HepG2 (cell line): ENCODE measurements at regions not wholly inside any gene's neighbourhood (a gene's known extent, or its start where the extent isn't known, plus 50 kb on each side); places are given as distances from the start of the nearest gene placed in this dataset.

Source experiments
- ADNP ChIP-seq: sonication (generic); formaldehyde crosslinking; IDR thresholded peaks from 2 replicates; pipeline ENCODE4 v1.4.0; 2020; ENCODE audit warnings: missing genetic modification reagents
- FOXP1 ChIP-seq, 2 experiments: fragments of 450-650 bp in 1 of 2; IDR thresholded peaks; 2 replicates each; pipeline ENCODE4 v1.6.1; 2017 to 2018; ENCODE audit warnings: antibody characterized with exemption in 1 of 2
- HOMEZ ChIP-seq: IDR thresholded peaks from 2 replicates; pipeline ENCODE4 v1.6.1; 2016; ENCODE audit warnings: low read depth
- NKX3-1 ChIP-seq: sonication (generic); formaldehyde crosslinking; IDR thresholded peaks from 2 replicates; pipeline ENCODE4 v1.5.0; 2020; ENCODE audit warnings: missing genetic modification reagents
- PLSCR1 ChIP-seq: sonication (generic); formaldehyde crosslinking; IDR thresholded peaks from 2 replicates; pipeline ENCODE4 v1.5.0; 2020; ENCODE audit warnings: missing genetic modification reagents, mild to moderate bottlenecking, borderline replicate concordance
- SYNCRIP ChIP-seq: fragments of 200-400 bp; formaldehyde crosslinking; IDR thresholded peaks from 2 replicates; pipeline ENCODE4 v1.6.1; 2018; ENCODE audit warnings: mild to moderate bottlenecking, low read depth, low read length; ENCODE audit not compliant: insufficient read depth
- TEAD3 ChIP-seq: optimal IDR thresholded peaks from 2 replicates; pipeline ENCODE3; 2016; ENCODE audit warnings: borderline replicate concordance
- THRA ChIP-seq: sonication (generic); formaldehyde crosslinking; IDR thresholded peaks from 2 replicates; pipeline ENCODE4 v1.4.0; 2020; ENCODE audit warnings: missing genetic modification reagents, borderline replicate concordance
- ZGPAT ChIP-seq: IDR thresholded peaks from 2 replicates; pipeline ENCODE4 v1.6.1; 2016; ENCODE audit warnings: mild to moderate bottlenecking
- ZNF251 ChIP-seq: sonication (generic); formaldehyde crosslinking; IDR thresholded peaks from 2 replicates; pipeline ENCODE4 v1.9.0; 2021; ENCODE audit warnings: mild to moderate bottlenecking, missing genetic modification reagents
- ZNF280B ChIP-seq: sonication (generic); formaldehyde crosslinking; IDR thresholded peaks from 2 replicates; pipeline ENCODE4 v1.5.0; 2020; ENCODE audit warnings: missing genetic modification reagents, mild to moderate bottlenecking, borderline replicate concordance
- ZNF296 ChIP-seq: sonication (generic); formaldehyde crosslinking; conservative IDR thresholded peaks from 2 replicates; pipeline ENCODE4 v1.5.0; 2020; ENCODE audit warnings: mild to moderate bottlenecking, missing genetic modification reagents
- ZNF451 ChIP-seq: sonication (generic); formaldehyde crosslinking; IDR thresholded peaks from 2 replicates; pipeline ENCODE4 v1.5.0; 2020; ENCODE audit warnings: mild to moderate bottlenecking, missing genetic modification reagents
- ZNF530 ChIP-seq: sonication (generic); formaldehyde crosslinking; IDR thresholded peaks from 2 replicates; pipeline ENCODE4 v1.5.0; 2020; ENCODE audit warnings: low read depth, mild to moderate bottlenecking, missing genetic modification reagents
- ZNF710 ChIP-seq: sonication (generic); formaldehyde crosslinking; IDR thresholded peaks from 2 replicates; pipeline ENCODE4 v1.5.0; 2020; ENCODE audit warnings: mild to moderate bottlenecking, missing genetic modification reagents, borderline replicate concordance

- TF ChIP-seq FOXP1 (IDR thresholded peaks at IDR 0.05) = no peak
- TF ChIP-seq FOXP1 (CRISPR knock-in tag; IDR thresholded peaks at IDR 0.05) = no peak
- no peak for TF ChIP-seq THRA (CRISPR knock-in tag)
- no peak for TF ChIP-seq ZNF451
- TF ChIP-seq NKX3-1 (CRISPR knock-in tag) = no peak
- TF ChIP-seq ZGPAT (CRISPR knock-in tag) = peak; percentile 44; the same call in 1 of the 2 replicates
- no peak for TF ChIP-seq ZNF251 (CRISPR knock-in tag)
- peak; percentile 78; the same call in 1 of the 2 replicates for TF ChIP-seq ZNF296
- TF ChIP-seq ADNP = no peak
- peak; percentile 74; the same call in 1 of the 2 replicates for TF ChIP-seq ZNF280B
- 0 out of 2 replicates have a peak, but pooled peaks have one; percentile 38 for TF ChIP-seq ZNF710 (CRISPR knock-in tag)
- TF ChIP-seq SYNCRIP = no peak
- TF ChIP-seq PLSCR1 (CRISPR knock-in tag) = 0 out of 2 replicates have a peak, but pooled peaks have one; percentile 51
- 0 out of 2 replicates have a peak, but pooled peaks have one; percentile 15 for TF ChIP-seq HOMEZ (CRISPR knock-in tag)
- TF ChIP-seq TEAD3 (CRISPR knock-in tag) = peak; percentile 55
- no peak for TF ChIP-seq ZNF530 (CRISPR knock-in tag)
Measured at GRCh38 chr14:32254952-32255679, 52.0 kb upstream of the RNU6-8 start (continued).
